ENCODE measurements at regions not wholly inside any gene's neighbourhood (a gene's known extent, or its start where the extent isn't known, plus 50 kb on each side); places are given as distances from the start of the nearest gene placed in this dataset.

DNA sequence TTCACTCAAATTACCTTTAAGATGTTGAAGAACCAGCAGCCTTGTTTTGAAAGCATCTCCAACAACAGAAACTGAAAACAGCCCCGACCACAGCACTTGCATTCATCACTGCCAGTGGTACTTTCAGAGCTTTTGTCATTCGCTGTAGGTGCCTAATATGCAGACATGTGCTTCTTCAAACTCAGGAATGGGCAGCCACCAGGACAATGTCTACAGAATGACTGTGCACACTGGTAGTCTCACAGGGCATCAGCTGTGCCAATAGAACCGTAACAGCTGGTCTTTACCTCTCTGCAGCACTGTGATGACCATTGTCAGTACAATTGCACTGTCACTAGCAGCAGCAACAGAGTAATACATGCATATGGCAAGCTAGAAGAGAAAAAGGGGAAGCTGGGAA, 1149.7 kb downstream of the STPG2 start:
- no peaks in the 10 kb centered on the region for H3K4me1 ChIP-seq (ENCODE audit: control insufficient read depth, extremely low read depth, insufficient read depth, low read length)
- no peak overlapping the region for H3K27ac ChIP-seq (ENCODE audit: control insufficient read depth, insufficient read depth, low read length)
- no peak for DNase-seq (ENCODE audit: low read depth, low spot score)
- H2AFZ ChIP-seq (ENCODE audit: control insufficient read depth, low read length): no peak overlapping the region
- no peaks in the 10 kb centered on the region for H3K27me3 ChIP-seq (ENCODE audit: control insufficient read depth, extremely low read depth, insufficient read depth, low read length)
- no peaks in the 10 kb centered on the region for H4K20me1 ChIP-seq (ENCODE audit: control insufficient read depth, extremely low read depth, insufficient read depth, low read length)
- H3K4me3 ChIP-seq (ENCODE audit: control insufficient read depth in 2 of 3, extremely low read depth in 1 of 3, insufficient read depth in 2 of 3, low read depth in 1 of 3, low read length in 3 of 3): no peak overlapping the region
- no peaks in the 10 kb centered on the region for H3K36me3 ChIP-seq (ENCODE audit: control insufficient read depth in 2 of 2, extremely low read depth in 1 of 2, insufficient read depth in 2 of 2, low read length in 2 of 2)
- H3K79me2 ChIP-seq (ENCODE audit: control insufficient read depth, insufficient read depth, low read length): no peaks in the 10 kb centered on the region
- H3K9me1 ChIP-seq (ENCODE audit: control insufficient read depth, extremely low read depth, insufficient read depth, low read length): no peaks in the 10 kb centered on the region
- dilution Hi-C loops (cut with MboI; ENCODE audit: extremely low pct_ligation_motif_present, low sequenced_read_pairs): no loop called here
- no peak for FAIRE-seq
- no peak overlapping the region for H3K4me2 ChIP-seq (ENCODE audit: control insufficient read depth, extremely low read depth, insufficient read depth, low read depth, low read length)
- TF ChIP-seq CTCF (optimal IDR thresholded peaks at IDR 0.05 in 1 of 3, IDR thresholded peaks at IDR 0.05 in 1 of 3, conservative IDR thresholded peaks at IDR 0.05 in 1 of 3; ENCODE audit: extremely low read depth in 1 of 3, insufficient read depth in 2 of 3, low read length in 3 of 3) (no peak), EZH2 (IDR thresholded peaks at IDR 0.05; ENCODE audit: low read length) (no peak)
- H3K9ac ChIP-seq (ENCODE audit: control insufficient read depth, extremely low read depth, insufficient read depth, low read length): no peak overlapping the region
- no peaks in the 10 kb centered on the region for H3K9me3 ChIP-seq (ENCODE audit: control insufficient read depth, low read depth, low read length)

GRCh38 chr4:97003715-97004114, 1139.6 kb downstream of the STPG2 start:
- Histone ChIP-seq H3K9me3 (ENCODE audit: control insufficient read depth, low read depth, low read length) (no peaks in the 10 kb centered on the region), H3K4me2 (ENCODE audit: control insufficient read depth, extremely low read depth, insufficient read depth, low read depth, low read length) (no peak overlapping the region), H3K36me3 (ENCODE audit: control insufficient read depth in 2 of 2, extremely low read depth in 1 of 2, insufficient read depth in 2 of 2, low read length in 2 of 2) (no peaks in the 10 kb centered on the region), H3K79me2 (ENCODE audit: control insufficient read depth, insufficient read depth, low read length) (no peaks in the 10 kb centered on the region), H4K20me1 (ENCODE audit: control insufficient read depth, extremely low read depth, insufficient read depth, low read length) (no peaks in the 10 kb centered on the region), H3K27ac (ENCODE audit: control insufficient read depth, insufficient read depth, low read length) (no peak overlapping the region), H3K4me1 (ENCODE audit: control insufficient read depth, extremely low read depth, insufficient read depth, low read length) (no peaks in the 10 kb centered on the region), H3K27me3 (ENCODE audit: control insufficient read depth, extremely low read depth, insufficient read depth, low read length) (no peaks in the 10 kb centered on the region), H3K4me3 (ENCODE audit: control insufficient read depth in 2 of 3, extremely low read depth in 1 of 3, insufficient read depth in 2 of 3, low read depth in 1 of 3, low read length in 3 of 3) (no peak overlapping the region), H2AFZ (ENCODE audit: control insufficient read depth, low read length) (no peak overlapping the region), H3K9me1 (ENCODE audit: control insufficient read depth, extremely low read depth, insufficient read depth, low read length) (no peaks in the 10 kb centered on the region), H3K9ac (ENCODE audit: control insufficient read depth, extremely low read depth, insufficient read depth, low read length) (no peak overlapping the region)
- no peak for DNase-seq (ENCODE audit: low read depth, low spot score)
- no peak for TF ChIP-seq CTCF (optimal IDR thresholded peaks at IDR 0.05 in 1 of 3, IDR thresholded peaks at IDR 0.05 in 1 of 3, conservative IDR thresholded peaks at IDR 0.05 in 1 of 3; ENCODE audit: extremely low read depth in 1 of 3, insufficient read depth in 2 of 3, low read length in 3 of 3)
- no peak for TF ChIP-seq EZH2 (IDR thresholded peaks at IDR 0.05; ENCODE audit: low read length)
- FAIRE-seq: no peak
- dilution Hi-C loops (cut with MboI; ENCODE audit: extremely low pct_ligation_motif_present, low sequenced_read_pairs): no loop called here

Measured in keratinocyte (primary cell).